ENCODE measurements at regions not wholly inside any gene's neighbourhood (a gene's known extent, or its start where the extent isn't known, plus 50 kb on each side); places are given as distances from the start of the nearest gene placed in this dataset.
A peak's percentile ranks its signal among the peaks of the same experiment; 100 is the strongest.

DNA sequence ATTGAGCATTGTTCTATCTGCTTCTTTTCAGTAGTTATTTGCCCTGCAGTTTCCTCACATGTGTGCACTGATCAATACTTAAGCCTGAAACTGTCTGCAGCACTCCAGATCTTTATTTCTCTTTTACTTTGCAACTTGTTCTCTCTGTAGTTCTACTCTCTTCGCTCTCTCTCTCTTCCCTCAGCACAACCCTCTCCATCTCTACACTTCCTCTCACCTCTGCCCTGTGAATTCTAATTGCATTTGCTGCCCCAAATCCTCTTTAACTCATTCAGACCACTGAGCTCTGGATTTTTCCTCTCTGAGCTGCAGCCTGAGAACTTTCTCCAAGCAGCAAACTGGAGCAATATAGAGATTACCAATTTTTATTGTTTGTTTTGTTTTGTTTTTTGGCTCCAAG lies 1035.5 kb downstream of the FSCB start:
- H3K4me3 ChIP-seq: no peak overlapping the region
- 0 out of 20 replicates have a peak, but pooled peaks cover 0 to 3% (median 0%) of the 10 kb centered on the region in 10 experiments for H3K4me1 ChIP-seq
- no peaks in the 10 kb centered on the region for H3K9me3 ChIP-seq (replicated peaks in 1 of 11)
- H3K27ac ChIP-seq: no peak overlapping the region
- no peaks in the 10 kb centered on the region for H3K36me3 ChIP-seq
- H3K4me2 ChIP-seq: no peak overlapping the region
- TF ChIP-seq Cebpa-rat (IDR thresholded peaks at IDR 0.05): no peak
- H4K20me1 ChIP-seq: no peaks in the 10 kb centered on the region
- H3K9ac ChIP-seq: no peak overlapping the region
- H3K27me3 ChIP-seq: no peaks in the 10 kb centered on the region

DNA sequence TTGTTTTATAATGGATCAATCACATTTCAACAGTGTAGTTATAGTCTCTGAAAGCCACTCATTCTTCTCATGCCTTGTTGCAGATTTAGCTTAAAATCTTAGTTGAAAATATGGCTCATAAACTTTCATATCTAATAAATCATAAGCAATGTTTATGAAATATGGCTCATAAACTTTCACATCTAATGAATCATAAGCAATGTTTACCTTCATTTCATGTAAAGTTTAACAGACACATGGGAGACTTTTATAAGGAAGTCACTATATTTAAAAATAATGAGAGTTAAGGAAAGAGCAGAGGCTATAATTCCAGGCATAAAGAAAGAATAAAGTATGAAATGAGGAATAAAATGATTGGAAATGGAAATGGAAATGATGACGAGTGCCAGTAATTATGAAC lies 1042.1 kb downstream of the FSCB start:
- H3K36me3 ChIP-seq: no peaks in the 10 kb centered on the region
- H3K4me3 ChIP-seq: no peak overlapping the region
- TF ChIP-seq Cebpa-rat (IDR thresholded peaks at IDR 0.05): no peak
- no peaks in the 10 kb centered on the region for H3K27me3 ChIP-seq
- H3K9me3 ChIP-seq (replicated peaks in 1 of 11): no peaks in the 10 kb centered on the region
- no peaks in the 10 kb centered on the region for H4K20me1 ChIP-seq
- H3K27ac ChIP-seq: no peak overlapping the region
- no peaks in the 10 kb centered on the region for H3K4me1 ChIP-seq
- H3K9ac ChIP-seq: no peak overlapping the region
- no peak overlapping the region for H3K4me2 ChIP-seq

DNA sequence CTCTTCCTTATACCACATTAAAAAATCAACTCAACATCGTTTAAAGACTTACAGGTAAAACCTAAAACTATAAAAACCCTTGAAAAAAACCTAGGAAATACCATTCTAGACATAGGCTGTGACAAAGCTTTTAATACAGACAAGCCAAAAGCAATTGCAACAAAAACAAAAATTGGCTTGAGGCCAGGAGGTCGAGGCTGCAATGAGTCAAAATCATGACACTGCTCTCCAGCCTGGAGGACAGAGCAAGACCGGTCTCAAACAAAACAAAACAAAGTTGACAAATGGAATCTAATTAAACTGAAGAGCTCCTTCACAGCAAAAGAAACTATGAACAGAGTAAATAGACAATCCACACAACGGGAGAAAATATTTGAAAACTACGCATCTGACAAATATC lies 1057.8 kb downstream of the FSCB start:
- Histone ChIP-seq H3K9me3 (replicated peaks in 1 of 11) (peaks cover 0 to 5% (median 0%) of the 10 kb centered on the region in 11 experiments; a peak in 1 of 22 replicates), H3K27ac (no peak overlapping the region), H3K9ac (no peak overlapping the region), H4K20me1 (no peaks in the 10 kb centered on the region), H3K36me3 (no peaks in the 10 kb centered on the region), H3K4me2 (no peak overlapping the region), H3K4me1 (no peaks in the 10 kb centered on the region), H3K4me3 (no peak overlapping the region), H3K27me3 (no peaks in the 10 kb centered on the region)
- no peak for TF ChIP-seq Cebpa-rat (IDR thresholded peaks at IDR 0.05)

DNA sequence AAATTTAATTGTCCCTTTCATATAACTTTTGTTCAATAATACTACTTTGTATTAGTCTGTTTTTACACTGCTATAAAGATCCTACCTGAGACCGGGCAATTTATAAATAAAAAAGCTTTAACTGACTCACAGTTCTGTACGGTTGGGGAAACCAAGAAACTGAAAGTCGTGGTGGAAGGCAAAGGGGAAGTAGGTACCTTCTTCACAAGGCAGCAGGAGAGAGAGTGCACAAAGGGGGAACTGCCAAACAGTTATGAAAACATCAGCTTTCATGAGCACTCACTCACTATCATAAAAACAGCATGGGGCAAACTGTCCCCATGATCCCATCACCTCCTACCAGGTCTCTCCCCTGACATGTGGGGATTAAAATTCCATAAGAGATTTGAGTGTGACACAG lies 1069.0 kb downstream of the FSCB start:
- Histone ChIP-seq H3K4me3 (no peak overlapping the region), H3K4me2 (no peak overlapping the region), H3K27me3 (no peaks in the 10 kb centered on the region), H3K27ac (no peak overlapping the region), H3K4me1 (no peaks in the 10 kb centered on the region), H3K9ac (no peak overlapping the region), H3K36me3 (no peaks in the 10 kb centered on the region), H4K20me1 (no peaks in the 10 kb centered on the region), H3K9me3 (replicated peaks in 1 of 11) (peaks cover 0 to 14% (median 4%) of the 10 kb centered on the region in 11 experiments; a peak in 10 of 22 replicates)
- no peak for TF ChIP-seq Cebpa-rat (IDR thresholded peaks at IDR 0.05)

DNA sequence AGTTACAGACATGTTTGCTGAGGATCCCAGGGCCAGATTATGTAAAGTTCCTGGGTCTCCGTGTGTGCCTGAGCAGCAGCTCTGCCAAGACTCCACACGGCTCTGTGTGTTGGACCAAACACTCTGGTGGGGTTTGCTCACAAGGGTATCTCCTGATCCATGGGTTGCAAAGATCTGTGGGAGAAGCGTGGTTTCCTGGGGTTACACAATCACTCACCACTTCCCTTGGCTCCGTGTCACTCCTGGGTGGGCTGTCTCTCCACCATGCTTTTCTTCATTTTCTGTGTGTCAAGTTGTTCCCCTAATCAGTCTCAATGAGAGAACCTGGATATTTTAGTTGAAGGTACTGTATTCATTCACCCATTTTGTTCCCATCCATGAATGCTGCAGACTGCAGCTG lies 1088.8 kb downstream of the FSCB start:
- peak overlapping the region in 10 of 11 experiments; percentile 19 to 80 (median 64); a peak in 19 of 22 replicates for H3K4me2 ChIP-seq

DNA sequence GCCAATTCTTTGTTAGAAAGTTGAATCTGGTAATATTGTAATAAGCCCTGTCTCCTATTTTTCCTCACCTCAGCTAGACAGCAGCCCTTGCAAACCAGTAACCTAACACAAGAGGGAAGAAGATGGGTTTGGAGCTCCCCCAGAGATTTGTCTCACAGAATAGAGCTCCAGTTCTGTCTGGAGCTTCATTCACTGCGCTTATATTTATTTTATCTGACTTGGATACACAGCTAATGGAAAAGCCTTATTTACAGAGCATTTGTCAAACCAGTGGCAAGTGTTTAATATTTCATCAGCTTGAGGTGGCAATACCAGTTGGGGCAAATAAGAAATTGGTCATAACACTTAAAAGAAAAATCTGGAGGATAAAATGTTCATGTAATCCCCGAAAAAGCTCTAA lies 1094.0 kb downstream of the FSCB start:
- no peaks in the 10 kb centered on the region for H3K27me3 ChIP-seq
- no peak overlapping the region for H3K4me2 ChIP-seq
- peaks cover 0 to 12% (median 9%) of the 10 kb centered on the region in 10 experiments; a peak in 17 of 20 replicates for H3K4me1 ChIP-seq
- no peaks in the 10 kb centered on the region for H3K36me3 ChIP-seq
- peaks cover 0 to 15% (median 0%) of the 10 kb centered on the region in 11 experiments; a peak in 7 of 22 replicates for H3K9me3 ChIP-seq (replicated peaks in 1 of 11)
- no peak overlapping the region for H3K4me3 ChIP-seq
- no peaks in the 10 kb centered on the region for H4K20me1 ChIP-seq
- H3K27ac ChIP-seq: no peak overlapping the region
- TF ChIP-seq Cebpa-rat (IDR thresholded peaks at IDR 0.05): no peak
- no peak overlapping the region for H3K9ac ChIP-seq

More for the DNA sequence above, 1088.8 kb downstream of the FSCB start:
- TF ChIP-seq Cebpa-rat (IDR thresholded peaks at IDR 0.05): peak in 9 of 11 experiments; percentile 36 to 85 (median 81); a peak in 16 of 22 replicates
- Histone ChIP-seq H3K27ac (peak overlapping the region in 9 of 11 experiments; percentile 28 to 80 (median 72); a peak in 15 of 22 replicates), H4K20me1 (no peaks in the 10 kb centered on the region), H3K9me3 (replicated peaks in 1 of 11) (peaks cover 0 to 19% (median 0%) of the 10 kb centered on the region in 11 experiments; a peak in 7 of 22 replicates), H3K4me3 (peak overlapping the region in 1 of 10 experiments; percentile 33; a peak in 3 of 20 replicates), H3K27me3 (no peaks in the 10 kb centered on the region), H3K9ac (peak overlapping the region in 5 of 11 experiments; percentile 29 to 57 (median 46); a peak in 6 of 22 replicates), H3K36me3 (no peaks in the 10 kb centered on the region), H3K4me1 (peaks cover 0 to 23% (median 20%) of the 10 kb centered on the region in 10 experiments; a peak in 17 of 20 replicates)

DNA sequence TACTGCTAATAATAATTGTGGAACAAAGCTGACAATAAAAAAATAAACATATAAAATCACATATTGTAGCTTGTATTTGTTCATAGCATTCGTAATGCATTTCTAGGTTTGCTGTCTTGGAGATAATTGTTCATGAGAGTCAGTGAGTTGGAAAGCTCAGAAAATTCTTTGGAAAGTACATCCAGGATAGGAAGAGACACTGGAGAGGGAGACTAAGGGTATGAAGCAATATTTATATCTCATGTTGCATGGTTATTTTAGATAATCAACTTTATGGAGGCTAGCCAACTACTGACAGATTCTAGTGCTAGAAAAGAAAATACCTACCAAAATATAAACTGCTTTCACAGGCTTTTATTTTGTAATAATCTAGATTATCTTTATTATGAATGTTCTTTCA lies 1095.2 kb downstream of the FSCB start:
- no peaks in the 10 kb centered on the region for H4K20me1 ChIP-seq
- no peaks in the 10 kb centered on the region for H3K36me3 ChIP-seq
- H3K27me3 ChIP-seq: no peaks in the 10 kb centered on the region
- no peak overlapping the region for H3K27ac ChIP-seq
- no peak overlapping the region for H3K9ac ChIP-seq
- peaks cover 0 to 3% (median 0%) of the 10 kb centered on the region in 11 experiments; a peak in 2 of 22 replicates for H3K9me3 ChIP-seq (replicated peaks in 1 of 11)
- H3K4me2 ChIP-seq: no peak overlapping the region
- H3K4me3 ChIP-seq: no peak overlapping the region
- no peaks in the 10 kb centered on the region for H3K4me1 ChIP-seq
- TF ChIP-seq Cebpa-rat (IDR thresholded peaks at IDR 0.05): no peak

DNA sequence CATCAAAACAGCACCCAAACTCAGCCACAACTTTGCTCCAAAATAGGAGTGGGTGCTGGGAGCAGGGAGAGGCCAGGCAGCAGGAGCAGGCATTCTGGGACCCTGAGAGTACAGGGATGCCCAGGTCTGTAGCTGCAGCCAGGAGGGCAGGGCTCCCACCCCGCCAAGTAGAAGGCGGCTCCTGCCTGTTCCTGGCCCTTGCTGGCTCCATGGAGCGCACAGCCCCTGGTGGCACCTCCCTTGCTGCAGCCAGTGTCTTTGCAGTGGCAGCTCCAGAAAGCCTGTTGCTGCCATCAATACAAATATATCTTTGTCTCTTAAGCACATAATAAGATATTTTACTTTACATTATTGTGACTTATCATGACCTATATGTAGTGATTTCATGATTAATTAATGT lies 1096.5 kb downstream of the FSCB start:
- Histone ChIP-seq H4K20me1 (no peaks in the 10 kb centered on the region), H3K4me2 (no peak overlapping the region), H3K27me3 (no peaks in the 10 kb centered on the region), H3K4me1 (no peaks in the 10 kb centered on the region), H3K9ac (no peak overlapping the region), H3K36me3 (no peaks in the 10 kb centered on the region), H3K4me3 (no peak overlapping the region), H3K27ac (no peak overlapping the region), H3K9me3 (replicated peaks in 1 of 11) (no peaks in the 10 kb centered on the region)
- TF ChIP-seq Cebpa-rat (IDR thresholded peaks at IDR 0.05): no peak

DNA sequence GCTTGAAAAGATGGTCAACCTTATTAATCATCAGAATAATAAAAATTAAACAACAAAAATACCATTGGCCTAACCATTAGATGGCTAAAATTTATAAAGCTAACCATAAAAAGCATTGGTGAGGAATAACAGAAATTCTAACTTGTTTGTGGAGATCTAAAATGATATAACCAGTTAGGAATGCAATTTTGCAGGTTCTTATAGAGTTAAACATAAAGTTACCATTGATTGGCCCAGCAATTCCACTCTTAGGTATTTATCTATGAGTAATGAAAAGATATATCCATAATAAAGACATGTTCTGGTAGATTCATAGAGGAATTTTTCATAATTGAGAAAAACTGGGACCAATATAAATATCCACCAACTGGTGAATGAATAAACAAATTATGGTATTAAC lies 1098.6 kb downstream of the FSCB start:
- TF ChIP-seq Cebpa-rat (IDR thresholded peaks at IDR 0.05): no peak
- no peak overlapping the region for H3K4me2 ChIP-seq
- H3K4me1 ChIP-seq: no peaks in the 10 kb centered on the region
- no peaks in the 10 kb centered on the region for H4K20me1 ChIP-seq
- H3K36me3 ChIP-seq: no peaks in the 10 kb centered on the region
- 0 out of 22 replicates have a peak, but pooled peaks cover 0 to 2% (median 0%) of the 10 kb centered on the region in 11 experiments for H3K9me3 ChIP-seq (replicated peaks in 1 of 11)
- H3K4me3 ChIP-seq: no peak overlapping the region
- no peak overlapping the region for H3K27ac ChIP-seq
- H3K27me3 ChIP-seq: no peaks in the 10 kb centered on the region
- no peak overlapping the region for H3K9ac ChIP-seq

DNA sequence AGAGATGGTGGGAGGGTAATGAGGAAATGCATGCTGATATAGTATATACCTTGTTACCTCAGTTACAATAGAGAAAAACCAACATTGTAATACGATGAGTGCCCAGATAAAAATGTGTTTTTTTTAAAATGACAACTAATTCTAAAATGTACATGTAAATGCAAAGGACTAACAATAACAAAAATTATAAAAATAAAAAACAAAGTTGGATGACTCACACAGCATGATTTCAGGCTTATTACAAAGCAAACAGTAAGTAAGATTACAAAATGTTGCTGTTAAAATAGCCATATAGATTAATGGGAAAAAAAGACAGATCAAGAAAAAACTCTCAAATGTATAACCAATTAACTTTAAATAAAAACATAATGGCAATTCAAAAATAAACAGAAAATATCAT lies 1099.4 kb downstream of the FSCB start:
- Histone ChIP-seq H3K9ac (no peak overlapping the region), H3K27me3 (no peaks in the 10 kb centered on the region), H3K36me3 (no peaks in the 10 kb centered on the region), H3K4me3 (no peak overlapping the region), H4K20me1 (no peaks in the 10 kb centered on the region), H3K27ac (no peak overlapping the region), H3K4me1 (no peaks in the 10 kb centered on the region), H3K9me3 (replicated peaks in 1 of 11) (0 out of 22 replicates have a peak, but pooled peaks cover 0 to 2% (median 0%) of the 10 kb centered on the region in 11 experiments), H3K4me2 (no peak overlapping the region)
- TF ChIP-seq Cebpa-rat (IDR thresholded peaks at IDR 0.05): no peak
